Erythroblast (primary cell): ENCODE measurements at regions not wholly inside any gene's neighbourhood (a gene's known extent, or its start where the extent isn't known, plus 50 kb on each side); places are given as distances from the start of the nearest gene placed in this dataset.

Experiments
- GATA1 ChIP-seq: IDR thresholded peaks from 2 replicates; pipeline ENCODE4 v1.6.1; 2011; ENCODE audit warnings: low read depth, mild to moderate bottlenecking, control low read depth, low read length, moderate library complexity
- POLR2A ChIP-seq: IDR thresholded peaks from 2 replicates; pipeline ENCODE4 v1.6.1; 2011; ENCODE audit warnings: mild to moderate bottlenecking, low read length

DNA sequence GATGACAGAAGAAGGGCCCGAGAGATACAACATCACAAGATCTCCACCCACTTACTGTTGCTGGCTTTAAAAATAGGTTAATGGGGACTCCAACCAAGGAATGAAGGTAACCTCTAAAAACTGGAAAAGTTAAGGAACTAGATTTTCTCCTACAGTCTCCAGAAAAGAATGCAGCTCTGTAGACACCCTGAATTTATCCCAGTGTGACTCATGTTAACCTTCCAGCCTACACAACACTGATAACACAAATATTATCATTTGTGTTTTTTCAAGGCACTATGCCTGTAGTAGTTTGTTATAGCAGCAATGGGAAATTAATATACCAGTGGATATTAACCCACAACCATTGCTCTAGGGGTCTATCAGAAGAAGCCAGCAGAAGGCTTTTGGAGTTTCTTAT, 730.7 kb upstream of the ZP4 start:
- TF ChIP-seq POLR2A (no peak), GATA1 (no peak)
